ENCODE measurements at regions not wholly inside any gene's neighbourhood (a gene's known extent, or its start where the extent isn't known, plus 50 kb on each side); places are given as distances from the start of the nearest gene placed in this dataset.
"Not testable (repeated sequence)": the region's sequence is repeated elsewhere in the genome, so short reads cannot be mapped to it uniquely, and the experiment has no call there.

DNA sequence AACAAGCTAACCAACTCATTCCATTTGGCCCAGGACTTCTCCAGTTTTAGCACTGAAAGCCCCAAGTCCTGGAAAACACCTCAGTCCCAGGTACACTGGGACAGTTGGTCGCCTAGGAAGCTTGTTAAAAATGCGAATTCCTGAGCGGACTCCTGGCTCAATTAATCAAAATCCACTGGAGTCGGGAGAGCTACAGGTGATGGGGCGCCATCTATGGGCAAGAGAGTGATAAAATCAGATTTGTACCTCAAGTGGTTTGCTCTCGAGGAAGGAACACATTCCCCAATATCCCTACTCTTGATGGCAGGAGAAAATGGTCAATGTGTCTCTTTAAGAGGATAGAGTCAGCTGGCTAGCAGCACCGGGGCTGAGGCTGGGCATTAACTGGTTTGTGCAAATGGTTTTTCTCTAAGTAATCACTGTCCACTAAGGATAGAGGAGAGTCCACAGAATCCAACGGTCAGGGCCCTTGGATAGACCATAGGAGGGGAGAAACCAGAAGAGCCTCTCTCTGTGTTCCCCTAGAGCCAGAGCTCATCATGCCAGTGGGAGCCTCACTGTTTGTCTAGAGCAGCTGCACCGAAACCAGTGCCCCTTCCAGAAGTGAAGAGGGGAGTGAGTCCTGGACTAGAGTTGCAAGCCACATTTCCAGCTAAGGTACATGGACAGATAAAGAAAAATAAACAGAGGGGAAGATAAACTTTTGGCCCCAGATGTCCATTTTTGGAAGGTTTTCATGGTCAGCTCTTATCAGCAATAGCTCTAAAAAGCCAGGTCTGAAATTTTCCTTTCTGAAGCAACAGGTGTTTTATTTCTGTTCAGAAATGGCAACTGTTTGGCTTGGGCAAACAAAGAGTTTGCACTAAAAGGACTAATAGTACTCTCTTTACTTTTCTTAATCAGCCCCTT is 148.5 kb downstream of the TENT5C start:
- peak; percentile 27 for DNase-seq (ENCODE audit: low read depth)

DNA sequence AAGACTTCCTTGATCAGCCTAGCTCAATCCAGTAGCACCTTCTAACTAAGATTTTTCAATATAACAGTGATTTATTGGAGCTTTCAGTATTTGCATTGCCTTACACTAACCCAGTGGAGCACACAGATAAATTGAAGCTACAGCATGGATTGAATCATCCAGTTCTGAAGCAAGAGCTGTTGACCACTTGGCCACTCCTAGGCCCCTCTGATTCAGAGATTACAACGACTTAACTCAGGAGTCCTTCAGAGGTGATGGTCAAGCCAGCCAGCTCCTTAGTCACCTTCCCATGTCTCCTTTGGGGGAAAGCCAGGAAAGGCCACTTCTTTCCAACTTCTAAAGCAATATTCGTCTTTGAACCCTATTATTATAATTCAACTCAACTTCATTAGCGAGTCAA is 151.8 kb downstream of the TENT5C start:
- no peak for DNase-seq (ENCODE audit: low read depth)

DNA sequence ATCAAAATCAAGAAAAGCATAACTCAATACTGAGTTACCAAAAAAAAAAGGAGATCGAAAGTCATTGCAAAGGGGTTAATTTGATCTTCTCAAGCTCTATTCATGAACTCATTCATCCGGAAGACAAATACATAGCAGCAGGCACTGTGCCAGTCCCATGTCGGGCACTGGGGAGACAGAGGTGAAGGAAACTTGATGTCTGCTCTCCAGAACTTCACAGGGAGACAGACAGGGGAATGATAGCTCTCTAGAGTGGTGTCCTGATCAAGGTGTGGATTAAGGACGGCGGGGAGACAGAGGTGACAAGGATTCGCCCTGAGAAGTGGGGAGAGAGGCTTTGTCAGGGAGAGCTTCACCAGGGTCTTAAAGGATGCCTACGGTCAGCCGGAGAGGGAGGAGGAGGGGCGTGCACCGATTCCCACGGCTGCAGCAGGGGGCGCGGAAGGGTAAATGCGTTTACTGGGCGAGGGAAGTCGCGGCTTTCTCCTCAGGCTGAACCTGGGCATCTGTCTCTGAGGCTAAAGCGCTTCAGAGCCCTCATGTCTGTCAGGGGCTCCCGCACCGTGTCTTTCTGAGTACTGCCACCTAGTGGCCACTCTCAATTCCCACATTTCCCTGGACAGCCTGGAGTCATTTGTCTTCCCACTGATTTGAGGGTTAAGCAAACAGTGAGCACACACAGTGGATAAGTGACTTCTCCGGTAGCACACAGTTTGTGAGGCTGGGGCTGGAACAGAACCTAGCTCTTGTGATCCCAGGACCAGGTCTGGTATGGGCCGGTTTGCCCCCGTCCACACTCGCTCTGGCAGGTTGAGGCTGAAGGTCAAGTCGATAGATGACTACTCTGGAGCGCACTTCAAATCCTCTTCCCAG is 152.8 kb downstream of the TENT5C start:
- DNase-seq (ENCODE audit: low read depth): peak; percentile 65

DNA sequence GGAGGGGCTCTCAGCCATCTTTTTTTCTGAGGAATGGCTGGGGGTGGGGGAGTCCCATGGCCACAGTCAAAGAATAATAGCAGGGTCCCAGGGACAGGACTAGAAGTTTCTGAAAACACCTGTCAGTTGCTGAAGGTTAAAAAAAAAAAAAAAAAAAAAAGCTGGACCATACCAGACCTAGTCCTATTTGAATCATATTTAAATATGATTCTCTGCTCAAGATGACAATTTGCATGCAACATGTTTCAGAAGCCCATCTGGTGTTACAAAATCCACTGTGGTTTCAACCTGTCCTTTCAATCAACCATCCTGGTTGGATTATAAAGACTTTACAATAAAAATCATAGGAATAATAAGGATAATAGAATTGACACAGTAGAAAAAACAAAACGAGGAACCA is 153.7 kb downstream of the TENT5C start:
- DNase-seq (ENCODE audit: low read depth): no peak

DNA sequence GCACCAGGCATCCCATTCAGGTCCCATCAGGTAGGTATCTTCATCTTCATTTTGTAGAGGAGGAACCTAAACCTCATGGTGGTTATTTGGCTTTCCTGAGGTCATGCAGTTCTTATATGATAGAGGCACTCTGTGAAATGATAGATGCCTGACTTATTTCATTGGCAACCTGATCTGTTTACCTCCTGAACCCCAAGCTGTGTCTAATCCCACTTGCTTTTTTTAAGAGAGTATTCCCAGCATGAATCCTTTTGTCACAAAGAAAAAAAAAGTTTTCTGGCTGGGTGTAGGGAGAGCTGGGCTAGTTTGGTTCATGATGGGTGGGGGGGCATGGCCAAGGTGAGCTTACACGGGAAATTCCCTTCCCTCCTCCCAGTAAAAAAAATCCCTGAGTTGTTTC is 154.2 kb downstream of the TENT5C start:
- DNase-seq (ENCODE audit: low read depth): no peak

DNA sequence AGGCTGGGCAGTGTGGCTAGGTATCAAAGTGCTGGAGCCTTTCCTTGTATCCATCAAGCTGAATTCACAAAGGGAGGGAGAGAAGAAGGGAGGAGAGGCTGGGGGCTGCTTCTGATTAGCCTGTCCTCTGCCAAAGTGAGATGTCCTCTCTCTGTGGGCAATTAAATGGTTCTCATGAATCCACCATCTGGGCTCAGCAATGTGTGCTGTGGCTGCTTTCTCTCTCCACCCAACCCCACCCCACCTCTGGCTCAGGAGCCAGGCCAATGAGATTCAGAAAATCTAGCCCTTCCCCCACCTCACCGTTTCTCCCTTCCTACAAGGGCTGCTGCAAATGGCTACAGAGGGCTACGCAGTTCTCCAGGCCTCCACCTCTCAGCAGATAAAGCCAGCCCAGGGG is 154.6 kb downstream of the TENT5C start:
- DNase-seq (ENCODE audit: low read depth): no peak

DNA sequence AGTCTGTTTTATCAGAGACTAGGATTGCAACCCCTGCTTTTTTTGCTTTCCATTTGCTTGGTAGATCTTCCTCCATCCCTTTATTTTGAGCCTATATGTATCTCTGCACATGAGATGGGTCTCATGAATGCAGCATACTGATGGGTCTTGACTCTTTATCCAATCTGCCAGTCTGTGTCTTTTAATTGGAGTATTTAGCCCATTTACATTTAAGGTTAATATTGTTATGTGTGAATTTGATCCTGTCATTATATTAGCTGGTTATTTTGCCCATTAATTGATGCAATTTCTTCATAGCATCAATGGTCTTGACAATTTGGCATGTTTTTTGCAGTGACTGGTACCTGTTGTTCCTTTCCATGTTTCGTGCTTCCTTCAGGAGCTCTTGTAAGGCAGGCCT is 161.7 kb downstream of the GDAP2 start:
- not testable (repeated sequence) for DNase-seq (ENCODE audit: low read depth)

DNA sequence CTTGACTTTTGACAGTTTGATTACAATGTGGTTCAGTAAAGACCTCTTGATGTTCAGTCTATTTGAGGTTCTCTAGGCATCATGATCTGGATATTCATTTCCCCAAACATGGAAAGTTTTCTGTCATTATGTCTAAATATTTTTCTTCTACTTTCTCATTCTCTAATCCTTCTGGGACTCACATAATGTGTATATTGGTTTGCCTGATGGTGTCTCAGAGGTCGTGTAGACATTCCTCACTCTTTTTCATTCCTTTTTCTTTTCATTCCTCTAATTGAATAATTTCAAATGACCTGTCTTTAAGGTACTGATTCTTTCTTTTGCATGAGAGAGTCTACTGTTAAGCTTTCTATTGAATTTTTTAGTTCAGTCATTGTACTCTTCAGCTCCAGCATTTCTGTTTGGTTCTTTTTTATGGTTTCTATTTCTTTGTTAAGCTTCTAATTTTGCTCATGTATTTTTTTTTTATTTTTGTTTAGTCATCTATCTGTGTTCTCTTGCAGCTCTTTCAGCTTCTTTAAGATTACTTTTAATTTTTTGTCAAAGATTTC is 158.4 kb downstream of the GDAP2 start:
- DNase-seq (ENCODE audit: low read depth): no peak

DNA sequence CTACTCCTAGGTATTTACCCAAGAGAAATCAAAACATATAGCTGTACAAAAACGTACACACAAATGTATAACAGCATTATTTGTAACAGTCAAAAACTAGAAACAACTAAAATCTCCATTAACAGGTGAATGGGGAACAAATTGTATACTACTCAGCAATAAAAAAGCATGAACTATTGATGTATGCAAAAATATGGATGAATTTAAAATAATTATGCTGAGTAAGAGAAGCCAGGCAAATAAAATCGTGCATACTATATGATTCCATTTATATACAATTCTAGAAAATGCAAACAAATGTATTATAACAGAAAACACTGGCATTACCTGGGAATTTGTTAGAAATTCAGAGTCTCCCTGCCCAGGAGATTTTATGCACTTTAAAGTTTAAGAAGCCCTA is 150.1 kb downstream of the GDAP2 start:
- DNase-seq (ENCODE audit: low read depth): no peak

DNA sequence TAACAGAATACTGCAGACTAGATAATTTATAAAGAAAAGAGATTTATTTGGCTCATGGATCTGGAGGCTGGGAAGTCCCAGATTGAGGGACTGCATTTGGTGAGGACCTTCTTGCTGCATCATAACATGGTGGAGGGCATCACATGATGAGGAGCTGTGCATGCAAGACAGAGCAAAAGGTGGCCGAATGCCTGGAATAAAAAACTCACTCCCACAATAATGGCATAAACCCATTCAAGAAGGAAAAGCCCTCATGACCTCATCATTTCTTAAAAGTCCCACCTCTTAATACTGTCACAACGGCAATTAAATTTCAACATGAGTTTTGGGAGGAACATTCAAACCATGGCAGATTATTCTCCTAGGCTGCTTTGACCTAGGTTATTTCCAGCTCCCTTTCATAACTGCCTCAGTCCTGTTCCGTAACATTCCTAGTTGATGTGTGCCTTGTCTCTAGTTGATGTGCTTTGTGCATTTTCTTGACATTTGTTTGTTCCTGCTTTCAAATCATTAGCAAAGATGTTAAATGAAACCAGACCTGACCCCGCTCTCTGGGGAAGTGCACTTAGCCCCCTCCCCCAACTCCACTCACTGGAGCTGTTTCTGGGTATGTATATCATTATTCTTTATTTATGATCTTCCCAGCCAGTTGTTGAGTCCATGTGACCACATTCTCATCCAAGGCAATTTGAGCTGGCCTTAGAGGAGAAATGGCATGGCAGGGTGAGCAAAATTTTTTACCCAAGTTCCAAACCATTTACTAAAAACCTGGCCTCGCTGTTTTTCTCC is 148.5 kb downstream of the GDAP2 start:
- DNase-seq (ENCODE audit: low read depth): no peak

DNA sequence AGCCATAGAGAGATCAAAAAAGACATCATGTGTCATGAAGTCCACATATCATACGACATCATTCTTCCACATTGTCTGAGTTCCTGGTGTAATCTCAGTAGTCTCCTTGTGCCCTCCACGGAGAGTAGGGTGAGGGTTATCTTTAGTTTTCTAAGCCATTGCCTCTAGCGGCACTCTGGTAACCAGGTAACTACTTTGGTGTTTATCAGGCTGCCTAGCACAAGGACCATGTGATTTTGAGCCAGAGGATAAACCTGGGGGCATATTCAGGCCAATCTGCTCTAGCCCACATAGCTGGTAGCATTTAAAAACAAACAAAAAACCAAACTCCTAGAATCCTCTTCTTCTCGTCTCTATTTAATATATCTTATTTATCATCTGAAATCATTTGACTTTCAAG is 147.4 kb downstream of the GDAP2 start:
- DNase-seq (ENCODE audit: low read depth): no peak

DNA sequence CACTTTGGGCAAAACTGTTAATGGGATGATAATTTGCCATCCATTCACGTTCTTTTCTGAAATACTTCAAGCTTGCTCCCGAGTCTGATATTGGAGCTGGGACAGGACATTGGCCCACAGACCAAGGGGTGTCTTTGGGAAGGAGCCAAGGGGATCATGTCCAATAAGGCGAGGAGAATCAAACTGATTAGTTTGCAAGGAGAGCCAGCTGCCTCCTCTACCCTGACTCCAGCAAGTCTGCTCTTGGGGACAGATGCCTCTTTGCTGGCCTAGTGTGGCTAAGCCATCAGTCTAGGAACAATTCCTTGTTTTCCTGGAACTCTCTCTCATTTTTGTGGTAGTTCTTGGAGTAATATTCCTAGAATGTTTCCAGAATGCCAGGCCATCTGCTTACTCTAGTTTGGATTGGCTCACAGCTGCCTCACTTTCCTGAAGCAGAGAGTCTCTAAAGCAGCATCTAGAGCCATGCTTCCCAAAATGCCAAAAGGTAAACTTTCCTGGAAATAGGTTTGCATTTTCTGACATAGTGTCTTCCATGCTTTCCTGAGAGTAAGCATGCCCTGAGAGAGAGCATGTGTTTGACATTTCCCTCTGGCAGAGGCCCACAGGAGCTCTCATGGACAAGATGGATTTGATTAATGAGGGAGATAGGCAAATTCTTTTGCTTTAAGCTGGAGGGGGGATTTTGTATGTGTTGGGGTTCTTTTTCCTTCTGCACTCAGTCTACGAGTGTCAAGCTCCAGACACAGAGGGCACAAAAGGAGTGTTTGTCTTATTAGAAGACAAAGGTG is 145.6 kb downstream of the GDAP2 start:
- DNase-seq (ENCODE audit: low read depth): no peak

DNA sequence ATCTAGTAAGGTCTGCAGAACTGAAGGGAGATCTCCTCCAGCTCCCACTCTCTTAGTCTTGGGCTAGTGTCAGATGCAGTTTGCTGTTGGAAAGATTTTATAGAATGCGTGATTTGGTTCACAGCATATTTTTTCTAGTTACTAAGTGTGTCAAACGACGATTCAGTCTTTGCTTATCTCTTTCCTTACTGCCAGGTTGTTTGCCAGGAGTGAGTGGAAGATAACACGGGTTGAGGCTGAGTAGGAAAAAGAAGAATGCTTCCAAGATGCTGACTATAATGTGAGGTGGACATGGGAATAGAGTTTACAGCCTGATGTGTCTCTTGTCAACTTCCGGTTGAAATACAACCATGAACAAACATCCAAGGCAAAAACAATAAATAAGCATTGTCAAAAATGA is 141.4 kb downstream of the GDAP2 start:
- DNase-seq (ENCODE audit: low read depth): no peak

DNA sequence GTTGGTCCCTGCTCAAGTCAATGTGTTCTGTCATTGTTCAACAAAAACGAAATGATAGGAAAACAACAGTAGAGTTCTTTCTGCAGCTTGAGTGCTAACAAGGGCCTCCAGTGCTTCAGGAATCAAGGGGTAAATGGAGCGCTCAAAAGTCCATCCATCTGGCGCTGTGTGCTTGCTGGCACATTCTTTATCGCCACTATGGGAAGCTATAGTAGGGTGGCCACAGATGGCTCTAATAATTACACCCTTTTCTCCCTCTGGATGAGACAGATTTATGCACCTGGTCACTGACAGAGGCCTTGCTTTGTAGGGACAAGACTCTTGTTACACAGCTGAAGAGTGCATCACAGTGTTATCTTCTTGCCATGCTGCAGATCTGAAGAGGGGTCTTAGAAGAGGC is 136.0 kb downstream of the GDAP2 start:
- DNase-seq (ENCODE audit: low read depth): no peak

DNA sequence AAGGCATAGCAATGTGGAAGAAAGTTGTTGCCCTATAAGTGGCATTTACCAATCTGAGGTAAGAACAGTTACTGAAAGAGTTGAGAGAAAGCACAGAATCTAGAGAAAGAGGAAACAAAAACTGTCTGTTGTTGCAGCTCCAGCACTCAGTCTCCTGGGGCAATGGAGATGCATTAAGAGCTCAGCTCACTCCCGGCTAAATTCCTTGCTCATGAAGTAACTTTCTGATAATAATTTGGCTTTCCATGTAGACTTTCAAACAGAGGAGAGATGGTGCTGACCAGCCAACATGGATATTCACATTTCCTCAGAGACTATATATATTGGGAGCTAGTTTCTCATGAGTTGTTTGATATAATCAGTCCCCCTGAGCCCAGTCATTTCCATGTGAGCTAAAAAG is 135.3 kb downstream of the GDAP2 start:
- DNase-seq (ENCODE audit: low read depth): no peak

DNA sequence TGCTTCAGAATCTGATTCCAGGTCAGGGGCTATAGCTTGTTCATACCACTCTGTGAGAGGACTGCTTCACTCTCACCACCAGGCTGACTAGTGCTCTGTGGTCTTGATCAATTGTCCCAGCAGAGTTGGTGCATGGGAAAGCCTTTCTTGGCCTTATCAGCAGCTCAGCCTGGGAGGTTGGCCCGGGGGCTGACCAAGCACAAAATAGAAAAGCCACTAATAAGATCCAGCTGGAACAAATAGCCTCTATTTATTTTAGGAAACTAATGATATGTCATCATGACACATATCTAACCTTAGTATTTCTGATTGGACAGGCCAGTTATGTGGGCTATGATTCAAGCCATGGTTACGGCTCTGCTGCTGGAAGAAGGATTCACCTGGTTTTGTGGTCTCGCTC is 134.2 kb downstream of the GDAP2 start:
- no peak for DNase-seq (ENCODE audit: low read depth)

DNA sequence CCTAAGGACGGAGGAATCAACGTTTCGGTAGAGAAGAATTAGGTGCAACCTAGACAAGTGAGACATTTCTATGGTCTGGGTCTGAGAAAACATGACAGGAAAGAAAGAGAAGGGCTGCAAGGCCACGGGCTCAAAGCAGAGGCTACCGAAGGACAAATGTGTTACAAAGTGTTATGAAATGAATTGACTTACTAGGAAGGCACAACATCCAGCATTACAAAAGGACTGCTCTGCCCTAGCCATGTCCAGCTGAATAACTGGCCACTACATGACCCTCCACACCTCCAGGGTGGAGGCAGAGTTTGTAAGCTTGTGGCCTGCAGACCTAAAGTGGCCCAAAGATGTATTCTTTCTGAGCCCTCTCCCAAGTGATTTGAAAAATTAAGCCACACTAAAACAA is 133.6 kb downstream of the GDAP2 start:
- DNase-seq (ENCODE audit: low read depth): no peak

DNA sequence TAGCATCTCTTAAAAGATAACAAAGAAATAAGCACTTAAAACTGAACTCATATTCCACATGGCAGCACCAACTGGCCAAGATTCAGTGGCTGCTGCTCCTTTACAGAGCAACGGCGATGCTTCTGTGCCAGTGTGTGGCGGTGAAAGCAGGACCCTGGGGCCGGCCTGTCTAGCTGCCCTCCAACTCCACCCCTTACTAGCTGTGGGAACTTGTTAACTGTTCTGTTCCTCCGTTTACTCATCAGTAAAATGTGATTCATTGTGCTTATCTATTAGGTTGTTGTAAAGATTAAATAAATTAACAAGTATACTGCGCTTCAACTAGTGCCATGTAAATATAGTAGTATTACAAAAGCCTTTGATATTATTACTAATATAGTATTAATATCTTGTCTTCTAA is 133.2 kb downstream of the GDAP2 start:
- DNase-seq (ENCODE audit: low read depth): no peak

DNA sequence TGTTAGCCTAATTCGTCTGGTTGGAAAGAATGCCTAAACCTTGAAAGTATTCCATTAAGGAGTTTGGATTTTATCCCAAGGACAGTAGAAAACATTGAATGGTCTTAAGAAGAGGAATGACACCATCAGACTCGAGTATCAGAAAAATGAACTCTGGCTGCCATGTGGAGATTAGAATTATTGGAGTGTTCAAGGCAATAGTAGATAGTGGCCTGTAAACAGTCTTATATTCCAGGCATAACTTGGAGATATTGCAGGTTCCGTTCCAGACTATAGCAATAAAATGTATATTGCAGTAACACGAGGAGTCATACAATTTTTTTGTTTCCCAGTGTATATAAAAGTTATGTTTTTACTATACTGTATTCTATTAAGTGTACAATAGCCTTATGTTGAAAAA is 130.9 kb downstream of the GDAP2 start:
- no peak for DNase-seq (ENCODE audit: low read depth)

DNA sequence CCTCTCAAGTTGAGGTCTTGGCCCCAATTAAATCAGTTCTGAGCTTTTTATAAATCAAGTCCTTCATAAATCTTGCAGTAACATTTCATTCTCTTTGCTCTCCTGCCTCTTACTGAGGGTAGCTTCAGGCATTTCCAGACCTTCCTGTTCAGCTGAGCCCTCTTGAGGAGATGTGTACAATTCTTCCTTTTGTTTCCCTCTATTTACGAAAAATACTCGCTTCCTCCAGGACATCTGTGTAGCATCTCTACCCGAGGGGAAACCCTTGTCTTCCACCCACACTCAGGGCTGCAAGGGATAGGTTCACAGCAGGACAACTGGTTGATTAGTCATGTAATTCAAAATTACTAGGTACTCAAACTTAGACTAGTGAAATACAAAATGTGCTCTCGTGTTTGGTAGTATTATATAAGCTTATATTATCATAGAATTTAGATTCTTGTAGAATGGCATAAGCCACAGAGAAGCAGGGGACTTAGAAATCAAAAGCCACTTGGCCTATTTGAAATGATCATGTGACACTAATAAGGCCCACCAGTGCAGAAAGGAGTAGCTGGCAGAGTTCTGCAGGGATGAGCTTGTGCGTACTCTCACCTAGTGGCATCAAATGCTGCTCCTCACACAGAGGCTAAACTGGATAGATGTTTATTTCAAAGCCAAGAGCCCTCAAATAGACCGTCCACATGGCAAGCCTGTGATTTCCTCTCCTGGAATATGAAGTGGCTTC is 126.7 kb downstream of the GDAP2 start:
- no peak for DNase-seq (ENCODE audit: low read depth)

DNA sequence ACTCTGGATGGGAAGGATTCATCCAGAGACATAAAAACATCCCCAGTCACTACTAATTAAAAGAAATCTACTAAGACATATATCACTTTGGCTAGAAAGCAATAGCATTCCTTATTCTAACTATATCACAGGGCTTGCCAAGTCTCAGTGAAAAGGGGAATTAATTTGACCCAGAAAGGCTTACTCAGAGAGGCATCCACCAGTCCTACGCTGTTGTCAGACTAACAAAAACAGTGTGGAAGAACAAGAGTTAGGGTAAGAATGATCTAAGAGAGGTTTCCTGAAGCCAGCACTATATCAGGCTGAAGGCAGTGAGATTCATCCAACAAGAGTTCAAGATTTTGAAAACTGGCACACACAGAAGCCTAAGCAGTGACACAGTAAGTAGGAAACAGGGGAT is 126.1 kb downstream of the GDAP2 start:
- DNase-seq (ENCODE audit: low read depth): no peak
